ENCODE measurements at regions not wholly inside any gene's neighbourhood (a gene's known extent, or its start where the extent isn't known, plus 50 kb on each side); places are given as distances from the start of the nearest gene placed in this dataset.

DNA sequence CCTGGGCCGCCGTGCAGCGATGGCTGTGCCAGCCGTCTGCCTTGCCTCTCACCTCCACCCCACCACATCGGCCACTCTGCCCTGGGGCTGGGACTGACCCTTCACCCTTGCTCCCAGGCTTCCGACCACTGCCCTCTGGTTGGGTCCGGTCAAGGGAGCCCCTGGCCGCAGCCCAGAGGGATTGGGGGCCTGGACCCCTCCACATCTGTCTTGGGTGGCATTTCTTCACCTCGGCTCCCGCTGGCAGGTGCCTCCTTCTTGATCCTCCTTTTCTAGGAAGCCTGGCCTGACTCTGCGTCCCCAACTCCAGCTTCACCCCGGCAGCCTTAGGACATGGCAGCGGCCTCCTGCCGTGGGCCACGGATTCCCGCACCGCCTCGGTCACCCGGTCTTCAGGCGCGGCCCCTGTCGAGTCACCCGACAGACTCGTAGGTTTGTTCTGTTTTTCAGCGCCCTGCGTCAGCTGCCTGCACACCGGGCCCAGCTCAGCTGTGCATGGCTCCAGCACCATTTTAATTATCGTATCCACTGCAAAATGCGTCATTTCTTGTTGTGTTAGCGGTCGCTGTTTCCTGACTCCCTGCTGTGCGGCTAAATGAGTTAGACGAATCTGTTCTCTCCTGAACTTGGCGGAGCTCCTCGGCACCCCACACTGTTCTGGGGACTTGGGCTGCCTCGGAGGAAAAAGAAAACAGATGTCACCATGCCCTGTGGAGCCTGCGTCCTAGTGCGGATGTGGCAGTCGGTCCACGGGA, 124.0 kb downstream of the FAM53A start:
- no peak for DNase-seq
- H3K27me3 ChIP-seq (replicated peaks in 2 of 5; ENCODE audit: control insufficient read depth in 4 of 5, insufficient read depth in 5 of 5, low read length in 4 of 5) = peaks cover 0 to 82% (median 4%) of the 10 kb centered on the region in 5 experiments
- no peak overlapping the region for H3K4me3 ChIP-seq (ENCODE audit: control insufficient read depth in 1 of 7, extremely low read depth in 1 of 7, insufficient read depth in 4 of 7, low read depth in 2 of 7, low read length in 6 of 7)
- POLR2A ChIA-PET = no interaction called here
- H3K4me1 ChIP-seq (ENCODE audit: control extremely low read depth in 1 of 4, control insufficient read depth in 4 of 4, insufficient read depth in 4 of 4, low read length in 3 of 4) = no peaks in the 10 kb centered on the region
- no peaks in the 10 kb centered on the region for H3K9me3 ChIP-seq (ENCODE audit: control extremely low read depth in 1 of 5, control insufficient read depth in 4 of 5, insufficient read depth in 2 of 5, low read depth in 1 of 5, low read length in 4 of 5)
- 92% methylated on average over 39 of the region's 40 CpGs for WGBS (ENCODE audit: insufficient coverage)
- H3K27ac ChIP-seq (ENCODE audit: insufficient read depth in 1 of 2, low read depth in 1 of 2, low read length in 2 of 2, poor library complexity in 1 of 2, severe bottlenecking in 2 of 2) = no peak overlapping the region
- CTCF ChIA-PET = interaction anchor here (0.6 kb wide), 1 partner anchor 90 kb away, joined by 3 read pairs; no protein-coding TSS in a partner anchor
- no peaks in the 10 kb centered on the region for H3K36me3 ChIP-seq (ENCODE audit: control insufficient read depth in 4 of 4, insufficient read depth in 4 of 4, low read length in 3 of 4)

DNA sequence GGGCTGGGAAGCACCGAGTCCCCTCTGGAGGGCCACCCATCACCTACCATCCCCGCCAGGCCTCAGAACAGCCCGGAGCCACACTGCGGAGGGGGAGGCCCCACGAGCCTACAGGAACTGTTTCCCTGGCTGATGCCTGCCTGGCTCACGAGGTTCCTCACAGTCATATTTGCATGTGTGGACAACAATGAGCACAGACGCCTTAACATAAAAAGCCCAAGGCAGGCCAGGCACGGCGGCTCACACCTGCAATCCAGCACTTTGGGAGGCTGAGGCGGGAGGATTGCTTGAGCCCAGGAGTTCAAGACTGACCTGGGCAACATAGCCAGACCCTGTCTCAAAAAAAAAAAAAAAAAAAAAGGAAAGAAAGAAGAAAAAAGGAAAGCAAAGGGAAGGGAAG, 125.9 kb downstream of the FAM53A start:
- no peaks in the 10 kb centered on the region for H3K36me3 ChIP-seq (ENCODE audit: control insufficient read depth in 4 of 4, insufficient read depth in 4 of 4, low read length in 3 of 4)
- ChIA-PET CTCF (no interaction called here), POLR2A (no interaction called here)
- no peaks in the 10 kb centered on the region for H3K4me1 ChIP-seq (ENCODE audit: control extremely low read depth in 1 of 4, control insufficient read depth in 4 of 4, insufficient read depth in 4 of 4, low read length in 3 of 4)
- no peak overlapping the region for H3K4me3 ChIP-seq (ENCODE audit: control insufficient read depth in 1 of 7, extremely low read depth in 1 of 7, insufficient read depth in 4 of 7, low read depth in 2 of 7, low read length in 6 of 7)
- peaks cover 0 to 70% (median 4%) of the 10 kb centered on the region in 5 experiments for H3K27me3 ChIP-seq (replicated peaks in 2 of 5; ENCODE audit: control insufficient read depth in 4 of 5, insufficient read depth in 5 of 5, low read length in 4 of 5)
- WGBS (ENCODE audit: insufficient coverage) = 74% methylated on average over 9 of the region's 10 CpGs
- no peaks in the 10 kb centered on the region for H3K9me3 ChIP-seq (ENCODE audit: control extremely low read depth in 1 of 5, control insufficient read depth in 4 of 5, insufficient read depth in 2 of 5, low read depth in 1 of 5, low read length in 4 of 5)
- no peak overlapping the region for H3K27ac ChIP-seq (ENCODE audit: insufficient read depth in 1 of 2, low read depth in 1 of 2, low read length in 2 of 2, poor library complexity in 1 of 2, severe bottlenecking in 2 of 2)
- DNase-seq = no peak

DNA sequence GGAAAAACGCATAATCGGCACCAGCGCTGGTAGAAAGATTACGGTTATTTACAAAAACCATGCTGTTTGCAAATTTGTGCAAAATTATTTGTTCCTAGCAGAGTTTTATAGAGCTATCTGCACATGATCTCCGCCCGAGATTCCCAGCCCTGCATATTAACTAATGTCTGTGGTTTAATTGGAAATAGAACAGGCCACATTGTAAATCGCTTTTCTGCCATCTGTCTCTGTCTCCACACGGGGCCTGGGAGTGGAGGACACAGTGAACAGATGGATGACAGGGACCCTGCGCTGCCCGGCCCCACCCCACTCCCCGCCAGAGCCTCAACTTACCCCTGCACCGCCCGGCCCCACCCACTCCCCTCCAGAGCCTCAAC, 126.9 kb downstream of the FAM53A start:
- ChIA-PET CTCF (no interaction called here), POLR2A (no interaction called here)
- Histone ChIP-seq H3K27ac (ENCODE audit: insufficient read depth in 1 of 2, low read depth in 1 of 2, low read length in 2 of 2, poor library complexity in 1 of 2, severe bottlenecking in 2 of 2) (no peak overlapping the region), H3K4me3 (ENCODE audit: control insufficient read depth in 1 of 7, extremely low read depth in 1 of 7, insufficient read depth in 4 of 7, low read depth in 2 of 7, low read length in 6 of 7) (no peak overlapping the region), H3K4me1 (ENCODE audit: control extremely low read depth in 1 of 4, control insufficient read depth in 4 of 4, insufficient read depth in 4 of 4, low read length in 3 of 4) (no peaks in the 10 kb centered on the region), H3K27me3 (replicated peaks in 2 of 5; ENCODE audit: control insufficient read depth in 4 of 5, insufficient read depth in 5 of 5, low read length in 4 of 5) (peaks cover 0 to 69% (median 4%) of the 10 kb centered on the region in 5 experiments), H3K36me3 (ENCODE audit: control insufficient read depth in 4 of 4, insufficient read depth in 4 of 4, low read length in 3 of 4) (no peaks in the 10 kb centered on the region), H3K9me3 (ENCODE audit: control extremely low read depth in 1 of 5, control insufficient read depth in 4 of 5, insufficient read depth in 2 of 5, low read depth in 1 of 5, low read length in 4 of 5) (no peaks in the 10 kb centered on the region)
- DNase-seq = no peak
- WGBS (ENCODE audit: insufficient coverage) = 75% methylated on average over 10 of the region's 13 CpGs

DNA sequence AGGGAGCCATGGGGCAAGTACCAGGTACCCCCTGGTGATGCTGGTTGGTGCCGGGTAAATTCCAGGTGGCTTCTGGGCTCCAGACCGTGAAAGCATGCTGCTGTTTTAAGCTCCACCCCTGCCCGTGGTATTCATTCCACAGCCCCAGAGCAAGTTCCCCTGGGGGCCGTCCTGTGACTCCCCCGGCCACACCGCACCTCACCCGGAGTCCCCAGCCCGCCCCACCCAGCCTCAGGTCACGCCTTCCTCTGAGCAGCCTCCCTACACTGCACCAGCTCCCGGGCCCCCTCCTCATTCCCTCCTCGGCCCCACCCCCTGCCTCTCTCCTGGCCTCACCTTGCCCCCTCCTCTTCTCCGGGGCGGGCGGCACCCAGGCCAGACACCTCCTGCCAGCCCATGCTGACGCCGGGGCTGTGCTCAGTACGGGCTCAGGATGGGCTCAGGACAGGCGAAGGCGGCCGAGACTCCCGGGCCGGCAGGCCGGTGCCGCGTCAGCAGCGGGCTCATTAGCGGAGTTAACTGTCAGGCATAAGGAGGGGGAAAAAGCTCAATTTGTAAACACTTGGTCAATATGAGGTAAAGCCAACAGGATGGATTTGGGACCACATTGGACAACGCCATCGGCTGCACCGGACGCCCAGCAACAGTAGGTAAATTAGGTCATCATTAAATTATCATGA, 127.4 kb downstream of the FAM53A start:
- Histone ChIP-seq H3K27me3 (replicated peaks in 2 of 5; ENCODE audit: control insufficient read depth in 4 of 5, insufficient read depth in 5 of 5, low read length in 4 of 5) (peaks cover 0 to 64% (median 4%) of the 10 kb centered on the region in 5 experiments), H3K27ac (ENCODE audit: insufficient read depth in 1 of 2, low read depth in 1 of 2, low read length in 2 of 2, poor library complexity in 1 of 2, severe bottlenecking in 2 of 2) (no peak overlapping the region), H3K4me1 (ENCODE audit: control extremely low read depth in 1 of 4, control insufficient read depth in 4 of 4, insufficient read depth in 4 of 4, low read length in 3 of 4) (no peaks in the 10 kb centered on the region), H3K36me3 (ENCODE audit: control insufficient read depth in 4 of 4, insufficient read depth in 4 of 4, low read length in 3 of 4) (no peaks in the 10 kb centered on the region), H3K4me3 (ENCODE audit: control insufficient read depth in 1 of 7, extremely low read depth in 1 of 7, insufficient read depth in 4 of 7, low read depth in 2 of 7, low read length in 6 of 7) (no peak overlapping the region), H3K9me3 (ENCODE audit: control extremely low read depth in 1 of 5, control insufficient read depth in 4 of 5, insufficient read depth in 2 of 5, low read depth in 1 of 5, low read length in 4 of 5) (no peaks in the 10 kb centered on the region)
- CTCF ChIA-PET = no interaction called here
- 33% methylated on average over 23 of the region's 31 CpGs for WGBS (ENCODE audit: insufficient coverage)
- DNase-seq = peak in 2 of 3 donors; percentile 23 to 34
- POLR2A ChIA-PET = no interaction called here

DNA sequence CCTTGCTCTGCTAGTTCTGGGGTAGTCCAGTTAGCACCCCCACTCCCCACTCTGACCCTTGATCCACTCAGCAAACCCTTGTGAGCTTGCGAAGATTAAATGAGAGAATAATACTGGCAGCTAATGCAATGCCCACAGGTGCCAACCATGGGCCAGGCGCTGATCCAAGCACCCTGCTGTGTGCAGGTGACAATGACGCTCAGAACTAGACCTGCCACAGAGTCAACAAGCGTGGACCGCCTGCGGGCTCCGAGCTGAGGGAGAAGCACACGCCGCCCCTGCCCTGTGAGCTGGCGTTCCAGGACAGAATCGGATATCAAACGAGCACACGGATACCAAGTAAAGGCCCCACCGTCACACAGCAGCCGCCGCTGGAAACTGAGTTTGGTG, 129.2 kb downstream of the FAM53A start:
- 89% methylated on average over 15 of the region's 16 CpGs for WGBS (ENCODE audit: insufficient coverage)
- no peaks in the 10 kb centered on the region for H3K4me1 ChIP-seq (ENCODE audit: control extremely low read depth in 1 of 4, control insufficient read depth in 4 of 4, insufficient read depth in 4 of 4, low read length in 3 of 4)
- H3K4me3 ChIP-seq (ENCODE audit: control insufficient read depth in 1 of 7, extremely low read depth in 1 of 7, insufficient read depth in 4 of 7, low read depth in 2 of 7, low read length in 6 of 7) = no peak overlapping the region
- no peaks in the 10 kb centered on the region for H3K36me3 ChIP-seq (ENCODE audit: control insufficient read depth in 4 of 4, insufficient read depth in 4 of 4, low read length in 3 of 4)
- POLR2A ChIA-PET = no interaction called here
- no peaks in the 10 kb centered on the region for H3K9me3 ChIP-seq (ENCODE audit: control extremely low read depth in 1 of 5, control insufficient read depth in 4 of 5, insufficient read depth in 2 of 5, low read depth in 1 of 5, low read length in 4 of 5)
- peaks cover 0 to 53% (median 4%) of the 10 kb centered on the region in 5 experiments for H3K27me3 ChIP-seq (replicated peaks in 2 of 5; ENCODE audit: control insufficient read depth in 4 of 5, insufficient read depth in 5 of 5, low read length in 4 of 5)
- no peak overlapping the region for H3K27ac ChIP-seq (ENCODE audit: insufficient read depth in 1 of 2, low read depth in 1 of 2, low read length in 2 of 2, poor library complexity in 1 of 2, severe bottlenecking in 2 of 2)
- CTCF ChIA-PET = no interaction called here
- no peak for DNase-seq

DNA sequence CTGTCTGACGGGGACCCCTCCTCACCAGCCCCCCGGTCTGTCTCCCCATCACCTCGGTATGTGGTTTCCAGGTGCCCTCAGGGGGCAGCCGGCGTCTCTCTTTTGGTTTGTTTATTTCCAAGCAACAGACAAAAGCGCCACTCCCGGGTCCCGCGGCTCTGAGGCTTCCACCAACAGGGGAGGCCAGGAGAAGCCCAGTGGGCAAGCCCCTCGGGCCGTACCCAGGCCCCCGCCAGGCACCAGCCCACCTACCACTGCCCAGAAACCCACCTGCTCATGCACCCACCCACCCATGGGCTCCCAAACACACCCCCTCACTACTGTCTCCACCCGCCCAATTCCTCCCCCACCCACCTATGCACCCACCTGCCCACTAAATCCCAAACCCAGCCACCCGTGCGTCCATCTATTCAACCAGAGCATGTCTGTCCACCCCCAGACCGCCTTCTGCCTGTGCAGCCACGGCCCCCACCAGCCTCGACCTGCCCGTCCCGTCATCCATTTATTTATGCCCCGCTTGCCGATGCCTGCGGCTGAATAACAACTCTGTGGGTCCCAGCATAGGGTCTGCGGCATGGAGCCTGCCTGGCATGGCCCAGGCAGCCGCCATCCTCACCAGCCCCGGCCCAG, 129.8 kb downstream of the FAM53A start:
- ChIA-PET CTCF (no interaction called here), POLR2A (no interaction called here)
- Histone ChIP-seq H3K9me3 (ENCODE audit: control extremely low read depth in 1 of 5, control insufficient read depth in 4 of 5, insufficient read depth in 2 of 5, low read depth in 1 of 5, low read length in 4 of 5) (no peaks in the 10 kb centered on the region), H3K4me1 (ENCODE audit: control extremely low read depth in 1 of 4, control insufficient read depth in 4 of 4, insufficient read depth in 4 of 4, low read length in 3 of 4) (no peaks in the 10 kb centered on the region), H3K27me3 (replicated peaks in 2 of 5; ENCODE audit: control insufficient read depth in 4 of 5, insufficient read depth in 5 of 5, low read length in 4 of 5) (peaks cover 0 to 50% (median 4%) of the 10 kb centered on the region in 5 experiments), H3K36me3 (ENCODE audit: control insufficient read depth in 4 of 4, insufficient read depth in 4 of 4, low read length in 3 of 4) (no peaks in the 10 kb centered on the region), H3K4me3 (ENCODE audit: control insufficient read depth in 1 of 7, extremely low read depth in 1 of 7, insufficient read depth in 4 of 7, low read depth in 2 of 7, low read length in 6 of 7) (no peak overlapping the region), H3K27ac (ENCODE audit: insufficient read depth in 1 of 2, low read depth in 1 of 2, low read length in 2 of 2, poor library complexity in 1 of 2, severe bottlenecking in 2 of 2) (no peak overlapping the region)
- WGBS (ENCODE audit: insufficient coverage) = 86% methylated on average over 22 of the region's 26 CpGs
- DNase-seq = no peak

DNA sequence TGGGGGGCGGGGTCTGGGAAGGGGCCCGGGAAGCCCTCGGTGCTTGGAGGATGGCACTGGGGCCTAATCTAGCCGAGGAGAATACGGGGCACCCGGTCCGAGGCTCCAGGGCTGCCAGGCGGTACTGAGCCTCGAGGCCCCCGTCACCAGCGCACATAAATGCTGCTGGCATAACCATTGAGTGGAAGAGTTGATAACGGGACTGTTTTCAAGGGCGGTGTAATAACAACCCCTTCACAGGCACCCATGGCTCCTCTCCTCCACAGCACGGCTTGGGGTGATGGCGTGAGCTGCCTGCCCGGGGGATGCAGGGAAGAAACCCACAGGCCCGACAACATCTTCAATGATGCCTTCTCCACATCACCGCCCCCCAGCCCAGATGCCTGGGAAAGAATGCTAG, 130.7 kb downstream of the FAM53A start:
- Histone ChIP-seq H3K27ac (ENCODE audit: insufficient read depth in 1 of 2, low read depth in 1 of 2, low read length in 2 of 2, poor library complexity in 1 of 2, severe bottlenecking in 2 of 2) (no peak overlapping the region), H3K9me3 (ENCODE audit: control extremely low read depth in 1 of 5, control insufficient read depth in 4 of 5, insufficient read depth in 2 of 5, low read depth in 1 of 5, low read length in 4 of 5) (no peaks in the 10 kb centered on the region), H3K27me3 (replicated peaks in 2 of 5; ENCODE audit: control insufficient read depth in 4 of 5, insufficient read depth in 5 of 5, low read length in 4 of 5) (peaks cover 0 to 44% (median 4%) of the 10 kb centered on the region in 5 experiments), H3K36me3 (ENCODE audit: control insufficient read depth in 4 of 4, insufficient read depth in 4 of 4, low read length in 3 of 4) (no peaks in the 10 kb centered on the region), H3K4me3 (ENCODE audit: control insufficient read depth in 1 of 7, extremely low read depth in 1 of 7, insufficient read depth in 4 of 7, low read depth in 2 of 7, low read length in 6 of 7) (no peak overlapping the region), H3K4me1 (ENCODE audit: control extremely low read depth in 1 of 4, control insufficient read depth in 4 of 4, insufficient read depth in 4 of 4, low read length in 3 of 4) (peaks cover 0 to 7% (median 1%) of the 10 kb centered on the region in 4 experiments)
- WGBS (ENCODE audit: insufficient coverage) = 85% methylated on average over 15 of the region's 18 CpGs
- ChIA-PET CTCF (no interaction called here), POLR2A (no interaction called here)
- no peak for DNase-seq
